Skeletal muscle satellite cell (primary cell): ENCODE measurements at regions not wholly inside any gene's neighbourhood (a gene's known extent, or its start where the extent isn't known, plus 50 kb on each side); places are given as distances from the start of the nearest gene placed in this dataset.

Source experiments
- H3K27me3 ChIP-seq: 2 replicates; pipeline ENCODE4 v1.7.0; 2013; ENCODE audit warnings: low read length; ENCODE audit not compliant: control insufficient read depth, insufficient read depth
- H3K36me3 ChIP-seq: 2 replicates; pipeline ENCODE4 v1.7.0; 2013; ENCODE audit warnings: mild to moderate bottlenecking, control low read depth, low read length; ENCODE audit not compliant: insufficient read depth
- H3K4me1 ChIP-seq: 2 replicates; pipeline ENCODE4 v1.7.0; 2013; ENCODE audit warnings: low read length; ENCODE audit not compliant: control insufficient read depth, insufficient read depth
- H3K4me2 ChIP-seq: 2 replicates; pipeline ENCODE4 v1.7.0; 2013; ENCODE audit warnings: mild to moderate bottlenecking, low read length
- H3K4me3 ChIP-seq: 2 replicates; pipeline ENCODE4 v1.7.0; 2013; ENCODE audit warnings: low read length
- H3K9ac ChIP-seq: 2 replicates; pipeline ENCODE4 v1.7.0; 2013; ENCODE audit warnings: mild to moderate bottlenecking, low read depth, low read length, moderate library complexity
- H3K9me3 ChIP-seq: replicated peaks from 2 replicates; pipeline ENCODE4 v1.7.0; 2013; ENCODE audit warnings: mild to moderate bottlenecking, control low read depth, low read length

GRCh38 chr9:27752069-27752468, 178.8 kb upstream of the C9orf72 start:
- no peaks in the 10 kb centered on the region for H3K4me1 ChIP-seq
- H3K9me3 ChIP-seq: no peaks in the 10 kb centered on the region
- no peak overlapping the region for H3K4me2 ChIP-seq
- H3K9ac ChIP-seq: no peak overlapping the region
- no peak overlapping the region for H3K4me3 ChIP-seq
- H3K36me3 ChIP-seq: no peaks in the 10 kb centered on the region
- H3K27me3 ChIP-seq: no peaks in the 10 kb centered on the region

- H3K27me3 ChIP-seq: no peaks in the 10 kb centered on the region
- no peak overlapping the region for H3K9ac ChIP-seq
- no peak overlapping the region for H3K4me2 ChIP-seq
- no peak overlapping the region for H3K4me3 ChIP-seq
- no peaks in the 10 kb centered on the region for H3K36me3 ChIP-seq
- H3K9me3 ChIP-seq: no peaks in the 10 kb centered on the region
- no peaks in the 10 kb centered on the region for H3K4me1 ChIP-seq
Observed at GRCh38 chr9:27755846-27756245, 182.6 kb upstream of the C9orf72 start.

GRCh38 chr9:27756418-27756817, 183.1 kb upstream of the C9orf72 start:
- Histone ChIP-seq H3K4me2 (no peak overlapping the region), H3K4me1 (no peaks in the 10 kb centered on the region), H3K9me3 (no peaks in the 10 kb centered on the region), H3K36me3 (no peaks in the 10 kb centered on the region), H3K27me3 (no peaks in the 10 kb centered on the region), H3K4me3 (no peak overlapping the region), H3K9ac (no peak overlapping the region)

- H3K9ac ChIP-seq: no peak overlapping the region
- H3K4me1 ChIP-seq: peaks cover 16% of the 10 kb centered on the region
- H3K9me3 ChIP-seq: no peaks in the 10 kb centered on the region
- no peak overlapping the region for H3K4me2 ChIP-seq
- H3K4me3 ChIP-seq: no peak overlapping the region
- H3K27me3 ChIP-seq: no peaks in the 10 kb centered on the region
- no peaks in the 10 kb centered on the region for H3K36me3 ChIP-seq
Observed at GRCh38 chr9:27763831-27764230, 190.6 kb upstream of the C9orf72 start.

GRCh38 chr9:27765266-27766072, 192.2 kb upstream of the C9orf72 start:
- Histone ChIP-seq H3K9me3 (no peaks in the 10 kb centered on the region), H3K4me2 (no peak overlapping the region), H3K4me3 (no peak overlapping the region), H3K4me1 (peaks cover 16% of the 10 kb centered on the region), H3K9ac (no peak overlapping the region), H3K36me3 (no peaks in the 10 kb centered on the region), H3K27me3 (no peaks in the 10 kb centered on the region)

GRCh38 chr9:27766073-27766835, 193.0 kb upstream of the C9orf72 start:
- Histone ChIP-seq H3K27me3 (no peaks in the 10 kb centered on the region), H3K9me3 (no peaks in the 10 kb centered on the region), H3K4me3 (no peak overlapping the region), H3K4me1 (peaks cover 16% of the 10 kb centered on the region), H3K9ac (no peak overlapping the region), H3K4me2 (no peak overlapping the region), H3K36me3 (no peaks in the 10 kb centered on the region)

GRCh38 chr9:27768781-27769180, 195.5 kb upstream of the C9orf72 start:
- H3K9ac ChIP-seq: no peak overlapping the region
- no peak overlapping the region for H3K4me2 ChIP-seq
- peaks cover 25% of the 10 kb centered on the region for H3K4me1 ChIP-seq
- H3K9me3 ChIP-seq: no peaks in the 10 kb centered on the region
- no peaks in the 10 kb centered on the region for H3K36me3 ChIP-seq
- no peak overlapping the region for H3K4me3 ChIP-seq
- no peaks in the 10 kb centered on the region for H3K27me3 ChIP-seq

GRCh38 chr9:27770541-27770940, 197.3 kb upstream of the C9orf72 start:
- Histone ChIP-seq H3K4me2 (no peak overlapping the region), H3K27me3 (no peaks in the 10 kb centered on the region), H3K4me1 (peaks cover 17% of the 10 kb centered on the region), H3K4me3 (no peak overlapping the region), H3K9ac (no peak overlapping the region), H3K9me3 (no peaks in the 10 kb centered on the region), H3K36me3 (no peaks in the 10 kb centered on the region)

GRCh38 chr9:27771803-27772545, 198.7 kb upstream of the C9orf72 start:
- Histone ChIP-seq H3K9me3 (no peaks in the 10 kb centered on the region), H3K4me3 (no peak overlapping the region), H3K36me3 (no peaks in the 10 kb centered on the region), H3K27me3 (no peaks in the 10 kb centered on the region), H3K9ac (peak overlapping the region; percentile 29), H3K4me1 (peaks cover 9% of the 10 kb centered on the region), H3K4me2 (peak overlapping the region; percentile 28)

- H3K27me3 ChIP-seq: no peaks in the 10 kb centered on the region
- H3K9ac ChIP-seq: no peak overlapping the region
- H3K4me1 ChIP-seq: peaks cover 14% of the 10 kb centered on the region
- H3K36me3 ChIP-seq: no peaks in the 10 kb centered on the region
- H3K4me2 ChIP-seq: no peak overlapping the region
- no peak overlapping the region for H3K4me3 ChIP-seq
- no peaks in the 10 kb centered on the region for H3K9me3 ChIP-seq
Observed at GRCh38 chr9:27784847-27785713, 211.8 kb upstream of the C9orf72 start.

- no peaks in the 10 kb centered on the region for H3K36me3 ChIP-seq
Observed at GRCh38 chr9:27785714-27786100, 212.4 kb upstream of the C9orf72 start.

More at GRCh38 chr9:27785714-27786100, 212.4 kb upstream of the C9orf72 start:
- Histone ChIP-seq H3K4me1 (peaks cover 14% of the 10 kb centered on the region), H3K9ac (no peak overlapping the region), H3K4me2 (no peak overlapping the region), H3K4me3 (no peak overlapping the region), H3K9me3 (no peaks in the 10 kb centered on the region), H3K27me3 (no peaks in the 10 kb centered on the region)
